ENCODE measurements at regions not wholly inside any gene's neighbourhood (a gene's known extent, or its start where the extent isn't known, plus 50 kb on each side); places are given as distances from the start of the nearest gene placed in this dataset.

GRCh38 chr10:42421812-42422211 lies 216.6 kb downstream of the ZNF33B start:
- TF ChIP-seq CTCF (IDR thresholded peaks at IDR 0.05) (no peak), POLR2A (IDR thresholded peaks at IDR 0.05) (no peak), POLR2AphosphoS5 (IDR thresholded peaks at IDR 0.05; ENCODE audit: insufficient read depth in 1 of 2, low read depth in 1 of 2) (no peak)

Measured in vagina (tissue), 2 donors.